ENCODE measurements at regions not wholly inside any gene's neighbourhood (a gene's known extent, or its start where the extent isn't known, plus 50 kb on each side); places are given as distances from the start of the nearest gene placed in this dataset.

DNA sequence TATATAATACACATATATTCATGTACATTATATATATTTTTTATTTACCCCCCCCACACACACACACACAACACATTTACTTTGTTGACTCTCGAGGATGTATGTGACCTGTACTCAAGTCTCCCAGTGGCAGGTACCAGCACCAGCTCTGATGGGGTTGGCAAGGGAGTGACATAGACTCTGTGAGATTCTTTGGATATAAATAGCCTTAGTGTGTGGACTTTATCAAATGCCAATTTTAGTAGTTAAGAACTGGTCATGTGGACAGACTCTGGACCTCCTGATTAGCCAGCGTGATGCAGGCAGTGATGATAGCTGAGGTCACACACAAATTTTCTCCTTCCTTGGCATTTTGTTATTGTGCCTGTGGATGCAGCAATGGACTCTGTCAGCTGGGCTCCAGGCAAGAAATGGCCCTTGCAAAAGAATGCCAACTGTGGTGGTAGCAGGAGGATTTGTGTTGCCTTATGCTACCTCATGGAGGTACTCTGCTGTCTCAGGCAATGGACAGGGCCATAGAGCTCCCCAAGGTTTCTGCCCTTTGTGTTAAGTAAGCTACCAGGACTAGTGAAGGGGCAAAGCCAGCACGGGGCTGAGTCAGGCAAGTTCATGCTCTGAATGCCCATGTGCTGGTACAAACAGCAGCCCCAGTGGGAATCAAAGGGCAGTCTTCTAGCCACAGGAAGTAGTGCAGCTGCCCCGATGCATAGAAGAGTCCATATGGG is 224.6 kb upstream of the ZWINT start:
- TF ChIP-seq ARNTL (CRISPR knock-in tag; IDR thresholded peaks at IDR 0.05; ENCODE audit: borderline replicate concordance, low read depth) (no peak), ZNF70 (CRISPR knock-in tag; IDR thresholded peaks at IDR 0.05) (no peak), ZFP3 (CRISPR knock-in tag; IDR thresholded peaks at IDR 0.05) (no peak), CSDC2 (CRISPR knock-in tag; IDR thresholded peaks at IDR 0.05) (no peak), SNAI2 (CRISPR knock-in tag; IDR thresholded peaks at IDR 0.05) (no peak), BACH2 (CRISPR knock-in tag; IDR thresholded peaks at IDR 0.05; ENCODE audit: borderline replicate concordance) (no peak)
- TF ChIP-seq, protein P1, sequence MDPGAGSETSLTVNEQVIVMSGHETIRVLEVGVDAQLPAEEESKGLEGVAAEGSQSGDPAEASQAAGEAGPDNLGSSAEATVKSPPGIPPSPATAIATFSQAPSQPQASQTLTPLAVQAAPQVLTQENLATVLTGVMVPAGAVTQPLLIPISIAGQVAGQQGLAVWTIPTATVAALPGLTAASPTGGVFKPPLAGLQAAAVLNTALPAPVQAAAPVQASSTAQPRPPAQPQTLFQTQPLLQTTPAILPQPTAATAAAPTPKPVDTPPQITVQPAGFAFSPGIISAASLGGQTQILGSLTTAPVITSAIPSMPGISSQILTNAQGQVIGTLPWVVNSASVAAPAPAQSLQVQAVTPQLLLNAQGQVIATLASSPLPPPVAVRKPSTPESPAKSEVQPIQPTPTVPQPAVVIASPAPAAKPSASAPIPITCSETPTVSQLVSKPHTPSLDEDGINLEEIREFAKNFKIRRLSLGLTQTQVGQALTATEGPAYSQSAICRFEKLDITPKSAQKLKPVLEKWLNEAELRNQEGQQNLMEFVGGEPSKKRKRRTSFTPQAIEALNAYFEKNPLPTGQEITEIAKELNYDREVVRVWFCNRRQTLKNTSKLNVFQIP (CRISPR knock-in tag; IDR thresholded peaks at IDR 0.05; ENCODE audit: borderline replicate concordance, low read depth) = no peak
- TF ChIP-seq, protein P2, sequence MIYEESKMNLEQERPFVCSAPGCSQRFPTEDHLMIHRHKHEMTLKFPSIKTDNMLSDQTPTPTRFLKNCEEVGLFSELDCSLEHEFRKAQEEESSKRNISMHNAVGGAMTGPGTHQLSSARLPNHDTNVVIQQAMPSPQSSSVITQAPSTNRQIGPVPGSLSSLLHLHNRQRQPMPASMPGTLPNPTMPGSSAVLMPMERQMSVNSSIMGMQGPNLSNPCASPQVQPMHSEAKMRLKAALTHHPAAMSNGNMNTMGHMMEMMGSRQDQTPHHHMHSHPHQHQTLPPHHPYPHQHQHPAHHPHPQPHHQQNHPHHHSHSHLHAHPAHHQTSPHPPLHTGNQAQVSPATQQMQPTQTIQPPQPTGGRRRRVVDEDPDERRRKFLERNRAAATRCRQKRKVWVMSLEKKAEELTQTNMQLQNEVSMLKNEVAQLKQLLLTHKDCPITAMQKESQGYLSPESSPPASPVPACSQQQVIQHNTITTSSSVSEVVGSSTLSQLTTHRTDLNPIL (CRISPR knock-in tag; IDR thresholded peaks at IDR 0.05; ENCODE audit: low read depth) = no peak
